KMS-11 (cell line): ENCODE measurements at regions not wholly inside any gene's neighbourhood (a gene's known extent, or its start where the extent isn't known, plus 50 kb on each side); places are given as distances from the start of the nearest gene placed in this dataset.

ENCODE experiments used
- H2AFZ ChIP-seq: fragments of 200-600 bp; sonication (generic); 2 replicates; pipeline ENCODE4 v1.6.1; 2016; ENCODE audit warnings: antibody characterized with exemption, mixed run types, low read depth
- H3K27ac ChIP-seq: fragments of 200-600 bp; sonication (generic); 2 replicates; pipeline ENCODE4 v1.6.1; 2016; ENCODE audit warnings: mild to moderate bottlenecking, mixed run types
- H3K27me3 ChIP-seq: fragments of 200-600 bp; sonication (generic); 2 replicates; pipeline ENCODE4 v1.6.1; 2017; ENCODE audit warnings: mild to moderate bottlenecking, low read depth, mixed run types, moderate library complexity; ENCODE audit not compliant: insufficient read depth
- H3K36me3 ChIP-seq: fragments of 200-600 bp; sonication (generic); 2 replicates; pipeline ENCODE4 v1.6.1; 2017; ENCODE audit warnings: mild to moderate bottlenecking, mixed run types; ENCODE audit not compliant: insufficient read depth
- H3K4me1 ChIP-seq: fragments of 200-600 bp; sonication (generic); 2 replicates; pipeline ENCODE4 v1.6.1; 2016; ENCODE audit warnings: mild to moderate bottlenecking, low read depth, mixed run types; ENCODE audit not compliant: poor library complexity, severe bottlenecking
- H3K4me2 ChIP-seq: fragments of 200-600 bp; sonication (generic); 2 replicates; pipeline ENCODE4 v1.7.0; 2016; ENCODE audit warnings: mild to moderate bottlenecking, mixed run types
- H3K4me3 ChIP-seq: fragments of 200-600 bp; sonication (generic); IDR thresholded peaks from 2 replicates; pipeline ENCODE4 v1.6.1; 2017; ENCODE audit warnings: low read depth, low read length, mixed read lengths; ENCODE audit not compliant: insufficient read depth
- H3K79me2 ChIP-seq: fragments of 200-600 bp; sonication (generic); 2 replicates; pipeline ENCODE4 v1.6.1; 2016; ENCODE audit warnings: low read depth, mixed run types; ENCODE audit not compliant: insufficient read depth
- H3K9ac ChIP-seq: fragments of 200-600 bp; sonication (generic); 2 replicates; pipeline ENCODE4 v1.6.1; 2016; ENCODE audit warnings: mild to moderate bottlenecking, mixed run types
- H4K20me1 ChIP-seq: fragments of 200-600 bp; sonication (generic); 2 replicates; pipeline ENCODE4 v1.6.1; 2016; ENCODE audit warnings: mild to moderate bottlenecking, mixed run types; ENCODE audit not compliant: insufficient read depth
- CTCF ChIP-seq: fragments of 200-600 bp; sonication (generic); conservative IDR thresholded peaks from 2 replicates; pipeline ENCODE4 v1.6.1; 2017; ENCODE audit warnings: low read depth, mild to moderate bottlenecking, antibody characterized with exemption, low read length, moderate library complexity, mixed read lengths

DNA sequence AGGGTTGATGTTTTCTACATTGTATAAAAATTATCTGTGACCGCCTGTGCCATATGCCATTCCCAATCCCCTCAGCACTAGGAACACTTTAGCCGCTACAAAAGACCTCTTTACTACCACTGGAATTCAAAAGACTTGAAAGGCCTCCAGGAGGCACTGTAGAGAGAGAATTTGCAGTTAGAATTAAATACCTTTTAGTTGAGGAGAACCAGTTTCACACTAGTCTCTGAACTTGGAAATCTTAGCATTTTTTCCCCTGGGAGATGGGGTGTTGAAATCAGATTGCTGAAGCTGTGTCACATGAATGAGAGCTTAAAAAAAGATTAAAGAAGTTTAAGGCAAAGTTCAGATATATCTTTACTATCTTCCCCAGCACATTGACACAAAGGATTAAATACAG lies 291.0 kb downstream of the ADGRL2 start:
- Histone ChIP-seq H3K27ac (no peak overlapping the region), H2AFZ (no peak overlapping the region), H4K20me1 (no peaks in the 10 kb centered on the region), H3K4me1 (no peaks in the 10 kb centered on the region), H3K27me3 (no peaks in the 10 kb centered on the region), H3K4me2 (no peak overlapping the region), H3K36me3 (no peaks in the 10 kb centered on the region), H3K79me2 (no peaks in the 10 kb centered on the region), H3K4me3 (no peak overlapping the region), H3K9ac (no peak overlapping the region)
- TF ChIP-seq CTCF, result no peak

DNA sequence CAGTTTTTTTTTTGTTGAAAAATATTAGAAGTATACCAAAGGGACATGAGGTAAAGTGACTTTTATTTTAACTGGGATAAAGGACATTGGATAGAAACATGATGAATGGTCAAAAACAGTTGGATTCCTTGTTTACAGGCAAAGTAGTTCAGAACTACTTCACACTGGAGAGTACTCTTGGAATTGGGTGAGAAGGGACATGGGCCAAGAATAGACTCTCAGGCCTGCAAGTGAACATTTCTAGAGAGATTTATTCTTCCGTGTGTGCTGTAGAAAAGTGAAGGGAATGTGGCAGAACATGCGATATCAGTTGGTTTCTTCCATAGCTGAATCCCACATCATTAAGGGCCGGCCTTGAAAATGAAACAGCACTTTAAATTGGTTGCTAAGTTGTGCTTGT lies 290.5 kb downstream of the ADGRL2 start:
- H3K4me2 ChIP-seq, result no peak overlapping the region
- H3K27ac ChIP-seq, result no peak overlapping the region
- H4K20me1 ChIP-seq, result no peaks in the 10 kb centered on the region
- H3K4me3 ChIP-seq, result no peak overlapping the region
- H2AFZ ChIP-seq, result no peak overlapping the region
- TF ChIP-seq CTCF, result no peak
- H3K9ac ChIP-seq, result no peak overlapping the region
- H3K79me2 ChIP-seq, result no peaks in the 10 kb centered on the region
- H3K36me3 ChIP-seq, result no peaks in the 10 kb centered on the region
- no peaks in the 10 kb centered on the region for H3K4me1 ChIP-seq
- no peaks in the 10 kb centered on the region for H3K27me3 ChIP-seq

DNA sequence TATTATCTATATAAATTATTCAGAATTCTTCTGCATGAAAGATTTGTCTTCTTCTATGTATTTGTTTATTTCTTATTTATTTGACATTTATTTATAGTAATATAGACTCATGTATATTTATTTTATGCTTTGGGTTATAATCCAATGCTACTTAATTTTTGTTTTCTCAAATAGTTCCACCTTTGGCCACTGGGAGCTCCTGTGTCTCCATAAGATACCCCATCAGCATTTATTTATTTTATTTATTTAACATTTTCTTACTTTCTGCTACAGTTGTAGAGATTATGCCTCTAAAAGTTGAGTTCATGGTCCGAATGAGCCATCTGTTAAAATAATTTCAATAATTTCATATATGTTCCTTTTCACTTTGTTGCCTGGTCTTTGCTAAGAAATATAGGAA lies 289.4 kb downstream of the ADGRL2 start:
- Histone ChIP-seq H3K4me3 (no peak overlapping the region), H3K4me1 (no peaks in the 10 kb centered on the region), H3K27ac (no peak overlapping the region), H3K4me2 (no peak overlapping the region), H4K20me1 (no peaks in the 10 kb centered on the region), H2AFZ (no peak overlapping the region), H3K9ac (no peak overlapping the region), H3K36me3 (no peaks in the 10 kb centered on the region), H3K27me3 (no peaks in the 10 kb centered on the region), H3K79me2 (no peaks in the 10 kb centered on the region)
- TF ChIP-seq CTCF, result no peak

DNA sequence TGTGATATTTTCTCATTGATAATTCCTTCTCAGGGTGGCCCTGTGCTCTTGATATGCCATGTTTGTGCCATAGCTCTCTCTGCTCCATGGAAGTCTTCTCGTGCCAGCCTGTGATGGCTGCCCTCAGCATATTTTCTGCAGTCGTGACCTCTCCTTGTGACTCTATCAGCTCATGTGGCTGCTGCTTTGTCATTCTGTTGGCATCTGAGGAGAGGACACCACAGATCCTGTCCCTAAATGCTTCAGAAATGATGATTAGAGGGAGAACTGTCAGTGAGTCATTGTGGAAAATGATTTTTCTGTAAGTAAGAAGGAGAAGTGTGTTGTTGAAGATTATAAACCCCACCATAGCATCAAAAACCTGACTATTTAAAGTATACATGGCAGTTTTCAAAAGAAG lies 286.0 kb downstream of the ADGRL2 start:
- no peaks in the 10 kb centered on the region for H3K36me3 ChIP-seq
- H3K27ac ChIP-seq, result no peak overlapping the region
- no peak overlapping the region for H3K4me2 ChIP-seq
- no peak overlapping the region for H3K9ac ChIP-seq
- H3K4me3 ChIP-seq, result no peak overlapping the region
- no peak overlapping the region for H2AFZ ChIP-seq
- TF ChIP-seq CTCF, result no peak
- no peaks in the 10 kb centered on the region for H4K20me1 ChIP-seq
- no peaks in the 10 kb centered on the region for H3K4me1 ChIP-seq
- H3K79me2 ChIP-seq, result no peaks in the 10 kb centered on the region
- no peaks in the 10 kb centered on the region for H3K27me3 ChIP-seq

GRCh38 chr1:82079607-82080006 lies 278.9 kb downstream of the ADGRL2 start:
- H3K79me2 ChIP-seq, result no peaks in the 10 kb centered on the region
- TF ChIP-seq CTCF, result no peak

More at GRCh38 chr1:82079607-82080006, 278.9 kb downstream of the ADGRL2 start:
- Histone ChIP-seq H3K36me3 (no peaks in the 10 kb centered on the region), H3K9ac (no peak overlapping the region), H3K27me3 (no peaks in the 10 kb centered on the region), H3K4me3 (no peak overlapping the region), H4K20me1 (no peaks in the 10 kb centered on the region), H3K27ac (no peak overlapping the region), H2AFZ (no peak overlapping the region), H3K4me2 (no peak overlapping the region), H3K4me1 (no peaks in the 10 kb centered on the region)
